ENCODE measurements at regions not wholly inside any gene's neighbourhood (a gene's known extent, or its start where the extent isn't known, plus 50 kb on each side); places are given as distances from the start of the nearest gene placed in this dataset.

- no peak for TF ChIP-seq CTCF (IDR thresholded peaks at IDR 0.05; ENCODE audit: insufficient read depth, low read depth, low read length)
- no peak overlapping the region for H3K4me3 ChIP-seq (ENCODE audit: low read depth, low read length)
- DNase-seq (ENCODE audit: low read depth) = no peak
Observed at GRCh38 chr12:76947304-76947703, 68.5 kb upstream of the CSRP2 start.

- no peak overlapping the region for H3K4me3 ChIP-seq (ENCODE audit: low read depth, low read length)
- no peak for DNase-seq (ENCODE audit: low read depth)
- no peak for TF ChIP-seq CTCF (IDR thresholded peaks at IDR 0.05; ENCODE audit: insufficient read depth, low read depth, low read length)
Observed at GRCh38 chr12:76946446-76946845, 67.6 kb upstream of the CSRP2 start.

GRCh38 chr12:76945867-76946266 lies 67.0 kb upstream of the CSRP2 start:
- no peak for DNase-seq (ENCODE audit: low read depth)

GRCh38 chr12:76944892-76945291 lies 66.1 kb upstream of the CSRP2 start:
- no peak for TF ChIP-seq CTCF (IDR thresholded peaks at IDR 0.05; ENCODE audit: insufficient read depth, low read depth, low read length)
- H3K4me3 ChIP-seq (ENCODE audit: low read depth, low read length) = no peak overlapping the region
- DNase-seq (ENCODE audit: low read depth) = no peak

More at GRCh38 chr12:76945867-76946266, 67.0 kb upstream of the CSRP2 start:
- no peak overlapping the region for H3K4me3 ChIP-seq (ENCODE audit: low read depth, low read length)
- no peak for TF ChIP-seq CTCF (IDR thresholded peaks at IDR 0.05; ENCODE audit: insufficient read depth, low read depth, low read length)

GRCh38 chr12:76943008-76943407 lies 64.2 kb upstream of the CSRP2 start:
- no peak for TF ChIP-seq CTCF (IDR thresholded peaks at IDR 0.05; ENCODE audit: insufficient read depth, low read depth, low read length)
- no peak overlapping the region for H3K4me3 ChIP-seq (ENCODE audit: low read depth, low read length)
- DNase-seq (ENCODE audit: low read depth) = no peak

- H3K4me3 ChIP-seq (ENCODE audit: low read depth, low read length) = no peak overlapping the region
- TF ChIP-seq CTCF (IDR thresholded peaks at IDR 0.05; ENCODE audit: insufficient read depth, low read depth, low read length) = no peak
- DNase-seq (ENCODE audit: low read depth) = peak; percentile 60
Observed at GRCh38 chr12:76942267-76942666, 63.4 kb upstream of the CSRP2 start.

- TF ChIP-seq CTCF (IDR thresholded peaks at IDR 0.05; ENCODE audit: insufficient read depth, low read depth, low read length) = no peak
- DNase-seq (ENCODE audit: low read depth) = no peak
- no peak overlapping the region for H3K4me3 ChIP-seq (ENCODE audit: low read depth, low read length)
Observed at GRCh38 chr12:76940671-76941445, 62.0 kb upstream of the CSRP2 start.

All from fibroblast of villous mesenchyme (primary cell).